ENCODE measurements at regions not wholly inside any gene's neighbourhood (a gene's known extent, or its start where the extent isn't known, plus 50 kb on each side); places are given as distances from the start of the nearest gene placed in this dataset.

DNA sequence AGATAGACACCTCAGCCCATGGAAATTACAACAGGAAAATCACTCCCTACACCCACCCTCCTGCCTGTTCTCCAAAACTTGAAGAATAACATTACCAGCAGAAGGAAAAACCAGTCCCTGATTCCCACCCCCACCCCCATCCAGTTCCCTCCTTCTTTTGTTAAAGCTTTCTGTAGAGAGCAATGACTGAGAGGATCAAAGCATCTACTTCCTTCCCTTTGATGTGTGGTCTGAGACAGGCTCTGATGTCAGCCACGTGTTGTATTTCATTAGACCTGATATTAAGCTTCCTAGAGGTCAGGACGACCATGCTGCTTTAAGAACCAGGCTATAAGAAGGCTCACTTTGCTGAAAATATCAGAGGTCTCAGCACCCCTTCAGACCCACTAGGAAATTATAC, 73.9 kb upstream of the HAO2 start:
- POLR2A ChIA-PET = no interaction called here
- Mint-ChIP-seq H3K4me1 (peaks cover 10% of the 10 kb centered on the region), H3K4me3 (no peak overlapping the region), H3K27me3 (peaks cover 32% of the 10 kb centered on the region), H3K9me3 (no peaks in the 10 kb centered on the region), H3K36me3 (peaks cover 2% of the 10 kb centered on the region), H3K27ac (no peak overlapping the region)
- no peak for DNase-seq
- peak; percentile 90 for ATAC-seq (ENCODE audit: low read depth)

DNA sequence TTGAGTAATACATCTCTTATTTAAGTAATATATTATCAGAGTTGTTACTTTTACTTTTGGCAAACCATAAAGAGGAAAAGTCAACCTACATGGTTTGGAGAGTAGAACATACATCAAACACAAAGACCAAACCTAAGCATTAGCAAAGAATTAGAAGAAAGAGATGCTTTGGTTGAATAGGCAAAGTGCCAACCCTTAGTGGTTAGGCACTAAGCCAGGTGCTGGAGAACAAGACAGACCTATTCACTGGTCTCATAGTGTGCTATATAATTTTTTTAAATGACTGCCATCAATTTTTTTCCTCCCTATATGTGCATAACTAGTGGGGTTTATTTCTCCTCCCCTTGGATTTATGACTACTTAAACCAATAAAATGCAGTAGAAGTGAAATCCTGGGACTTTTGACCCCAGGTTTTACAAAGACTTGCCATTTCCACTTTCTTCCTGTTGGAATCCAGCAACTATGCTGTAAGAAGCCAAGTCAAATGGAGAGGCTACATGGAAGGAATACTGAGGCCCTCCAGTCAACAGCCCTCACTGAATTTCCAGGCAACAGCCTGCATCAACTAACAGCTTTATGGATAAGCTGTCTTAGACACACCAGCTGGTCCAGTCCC, 69.8 kb upstream of the HAO2 start:
- POLR2A ChIA-PET = no interaction called here
- no peak for DNase-seq
- Mint-ChIP-seq H3K9me3 (no peaks in the 10 kb centered on the region), H3K27ac (no peak overlapping the region), H3K4me3 (no peak overlapping the region), H3K4me1 (peaks cover 10% of the 10 kb centered on the region), H3K27me3 (peaks cover 32% of the 10 kb centered on the region), H3K36me3 (peaks cover 2% of the 10 kb centered on the region)
- ATAC-seq (ENCODE audit: low read depth) = no peak

DNA sequence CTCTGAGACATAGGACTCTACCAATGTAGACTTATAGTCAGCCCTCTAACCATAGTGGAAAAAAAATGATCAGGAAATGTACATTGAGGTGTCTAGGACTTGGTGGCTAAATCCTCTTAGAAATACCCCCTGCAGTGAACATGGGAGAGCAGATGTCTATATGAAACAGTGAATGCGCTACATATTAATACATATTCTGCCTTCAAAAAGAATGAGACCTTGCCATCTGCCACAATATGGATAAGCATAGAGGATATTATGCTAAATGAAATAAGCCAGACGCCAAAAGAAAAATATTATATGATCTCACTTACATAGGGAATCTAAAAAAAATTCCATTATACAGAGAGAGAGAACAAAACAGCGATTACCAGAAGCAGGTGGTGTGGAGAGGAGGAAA, 66.6 kb upstream of the HAO2 start:
- DNase-seq = no peak
- no peak for ATAC-seq (ENCODE audit: low read depth)
- Mint-ChIP-seq H3K4me1 (no peaks in the 10 kb centered on the region), H3K4me3 (no peak overlapping the region), H3K36me3 (no peaks in the 10 kb centered on the region), H3K9me3 (no peaks in the 10 kb centered on the region), H3K27me3 (peaks cover 38% of the 10 kb centered on the region), H3K27ac (no peak overlapping the region)
- POLR2A ChIA-PET = no interaction called here

DNA sequence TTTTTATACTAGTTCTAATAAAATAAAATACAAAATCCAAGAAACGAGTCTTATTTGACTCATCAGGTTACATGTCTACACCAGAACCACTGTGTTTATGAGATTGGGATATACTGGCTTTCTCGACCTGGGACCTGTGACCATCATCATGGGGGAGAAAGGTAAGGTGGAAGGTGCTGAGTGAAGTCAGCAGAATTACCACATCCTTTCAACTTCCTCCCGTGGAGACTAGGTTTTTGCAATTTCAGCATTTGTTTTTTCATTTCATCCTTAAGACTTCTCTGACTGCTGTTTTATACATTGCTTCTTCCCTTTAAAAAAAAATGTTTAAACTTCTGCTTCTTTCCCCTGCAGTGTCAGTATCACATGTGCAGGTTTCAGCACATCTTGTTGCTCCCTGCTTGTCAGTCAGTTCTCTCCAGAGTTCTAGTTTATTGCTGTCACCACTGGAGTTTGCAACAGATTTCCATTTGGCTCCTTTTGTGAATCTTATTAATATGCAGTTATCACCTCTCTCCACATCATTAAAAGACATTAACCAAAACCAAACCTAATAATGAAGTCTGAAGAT, 60.4 kb upstream of the HAO2 start:
- no peak overlapping the region for H3K4me3 Mint-ChIP-seq
- POLR2A ChIA-PET = no interaction called here
- H3K27me3 Mint-ChIP-seq = peaks cover 61% of the 10 kb centered on the region
- ATAC-seq (ENCODE audit: low read depth) (peak; percentile 63), DNase-seq (no peak)
- peaks cover 15% of the 10 kb centered on the region for H3K4me1 Mint-ChIP-seq
- H3K9me3 Mint-ChIP-seq = no peaks in the 10 kb centered on the region
- no peak overlapping the region for H3K27ac Mint-ChIP-seq
- H3K36me3 Mint-ChIP-seq = no peaks in the 10 kb centered on the region

DNA sequence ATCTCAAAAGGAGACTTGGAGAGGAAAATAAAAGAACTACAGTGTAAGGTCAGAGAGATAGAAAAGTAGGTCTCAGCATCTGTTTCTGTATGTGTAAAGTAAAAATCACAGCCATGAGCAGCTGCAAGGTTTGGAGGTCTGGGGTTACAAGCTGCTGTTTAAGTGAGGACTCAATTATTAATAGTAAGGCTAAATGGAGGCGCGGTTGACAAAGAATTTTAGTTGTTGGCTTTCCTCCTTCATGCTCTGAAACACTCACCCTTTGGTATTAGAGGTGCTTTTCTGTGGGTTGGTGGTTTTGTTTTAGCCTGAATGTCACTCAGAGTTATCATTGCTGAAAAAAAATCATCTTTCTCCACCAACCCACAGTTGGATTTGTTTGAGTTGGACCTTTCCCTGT, 59.8 kb upstream of the HAO2 start:
- Mint-ChIP-seq H3K27me3 (peaks cover 62% of the 10 kb centered on the region), H3K9me3 (no peaks in the 10 kb centered on the region), H3K27ac (no peak overlapping the region), H3K36me3 (no peaks in the 10 kb centered on the region), H3K4me3 (no peak overlapping the region), H3K4me1 (peaks cover 15% of the 10 kb centered on the region)
- ATAC-seq (ENCODE audit: low read depth) (no peak), DNase-seq (no peak)
- POLR2A ChIA-PET = no interaction called here

DNA sequence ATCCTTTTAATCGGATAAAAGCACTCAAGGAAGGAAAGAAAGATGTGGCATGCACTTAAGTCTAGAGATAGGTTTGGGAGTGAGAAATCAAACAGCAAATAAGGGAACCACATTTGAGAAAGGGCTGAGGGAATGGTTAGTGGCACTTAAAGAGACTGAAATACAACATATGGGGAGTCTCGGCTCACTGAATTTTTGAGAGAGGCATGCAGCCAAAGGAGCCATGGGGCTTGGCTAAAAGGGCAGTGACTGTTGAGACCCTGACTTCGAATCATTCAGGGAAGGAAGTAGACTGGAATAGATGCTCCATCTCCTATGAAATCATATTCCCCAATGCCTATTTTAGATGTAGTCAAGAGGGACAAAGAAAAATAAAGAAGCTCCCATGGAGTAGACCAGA, 58.3 kb upstream of the HAO2 start:
- peaks cover 64% of the 10 kb centered on the region for H3K27me3 Mint-ChIP-seq
- H3K36me3 Mint-ChIP-seq = no peaks in the 10 kb centered on the region
- peaks cover 15% of the 10 kb centered on the region for H3K4me1 Mint-ChIP-seq
- H3K27ac Mint-ChIP-seq = no peak overlapping the region
- no peak for ATAC-seq (ENCODE audit: low read depth)
- DNase-seq = no peak
- POLR2A ChIA-PET = no interaction called here
- no peak overlapping the region for H3K4me3 Mint-ChIP-seq
- H3K9me3 Mint-ChIP-seq = no peaks in the 10 kb centered on the region

DNA sequence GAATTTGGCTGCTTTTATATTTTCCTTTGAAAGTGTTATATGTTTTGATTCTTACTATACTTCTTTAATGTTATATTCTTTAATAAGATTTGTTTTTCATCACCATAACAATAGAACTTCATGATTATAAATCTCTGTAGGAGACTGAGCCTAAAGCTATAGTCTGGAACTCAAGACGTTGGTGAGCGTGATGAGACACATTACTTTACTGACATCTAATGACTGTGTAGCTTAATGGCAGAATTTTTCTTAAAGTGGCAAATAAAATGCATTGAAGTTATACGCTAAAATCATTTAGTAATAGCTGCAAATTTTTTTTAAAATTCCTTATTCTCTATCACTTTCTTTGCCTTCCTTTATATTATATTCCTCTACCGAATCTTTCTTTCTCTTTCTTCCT, 56.1 kb upstream of the HAO2 start:
- H3K4me1 Mint-ChIP-seq = peaks cover 15% of the 10 kb centered on the region
- no peaks in the 10 kb centered on the region for H3K9me3 Mint-ChIP-seq
- no peak for ATAC-seq (ENCODE audit: low read depth)
- DNase-seq = no peak
- POLR2A ChIA-PET = no interaction called here
- H3K27ac Mint-ChIP-seq = no peak overlapping the region
- H3K36me3 Mint-ChIP-seq = no peaks in the 10 kb centered on the region
- no peak overlapping the region for H3K4me3 Mint-ChIP-seq
- H3K27me3 Mint-ChIP-seq = peaks cover 51% of the 10 kb centered on the region

DNA sequence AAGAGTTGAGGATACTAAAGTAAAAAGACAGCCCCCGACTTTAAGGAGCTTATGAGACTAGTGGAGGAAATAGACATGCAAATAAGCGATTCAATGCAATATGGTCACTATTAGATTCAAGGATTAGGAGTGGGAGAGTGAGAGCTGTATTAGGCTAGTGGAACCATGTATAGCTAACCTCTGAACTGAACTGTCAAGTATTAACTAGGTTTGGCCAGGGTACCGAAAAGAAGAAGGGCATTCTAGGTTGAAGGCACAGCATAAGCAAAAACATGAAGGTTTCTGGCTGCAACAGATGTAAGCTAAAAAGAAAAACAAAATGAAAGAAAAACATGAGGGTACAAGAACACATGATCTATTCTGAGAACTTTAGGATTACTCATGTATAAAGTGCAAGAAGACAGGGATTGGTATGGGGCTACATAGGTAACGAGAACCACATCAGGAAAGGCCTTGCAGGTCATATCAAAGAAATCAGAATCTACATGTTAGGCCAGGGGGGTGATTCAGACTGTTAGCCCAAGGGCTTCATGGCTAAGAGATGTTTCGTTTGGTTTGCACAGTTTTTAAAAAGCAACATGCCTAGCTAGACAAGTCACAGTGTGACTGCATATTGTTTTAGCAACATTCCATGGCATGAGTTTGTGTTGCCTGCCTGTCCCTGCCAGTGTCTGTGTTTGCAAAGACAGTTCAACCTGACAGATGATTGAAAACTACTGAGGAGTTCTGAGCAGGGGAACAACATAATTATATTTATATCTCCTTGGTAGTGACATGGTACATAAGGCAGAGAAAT, 54.4 kb upstream of the HAO2 start:
- POLR2A ChIA-PET = no interaction called here
- DNase-seq (no peak), ATAC-seq (ENCODE audit: low read depth) (no peak)
- Mint-ChIP-seq H3K27me3 (peaks cover 40% of the 10 kb centered on the region), H3K9me3 (no peaks in the 10 kb centered on the region), H3K4me3 (no peak overlapping the region), H3K4me1 (peaks cover 2% of the 10 kb centered on the region), H3K36me3 (no peaks in the 10 kb centered on the region), H3K27ac (no peak overlapping the region)

DNA sequence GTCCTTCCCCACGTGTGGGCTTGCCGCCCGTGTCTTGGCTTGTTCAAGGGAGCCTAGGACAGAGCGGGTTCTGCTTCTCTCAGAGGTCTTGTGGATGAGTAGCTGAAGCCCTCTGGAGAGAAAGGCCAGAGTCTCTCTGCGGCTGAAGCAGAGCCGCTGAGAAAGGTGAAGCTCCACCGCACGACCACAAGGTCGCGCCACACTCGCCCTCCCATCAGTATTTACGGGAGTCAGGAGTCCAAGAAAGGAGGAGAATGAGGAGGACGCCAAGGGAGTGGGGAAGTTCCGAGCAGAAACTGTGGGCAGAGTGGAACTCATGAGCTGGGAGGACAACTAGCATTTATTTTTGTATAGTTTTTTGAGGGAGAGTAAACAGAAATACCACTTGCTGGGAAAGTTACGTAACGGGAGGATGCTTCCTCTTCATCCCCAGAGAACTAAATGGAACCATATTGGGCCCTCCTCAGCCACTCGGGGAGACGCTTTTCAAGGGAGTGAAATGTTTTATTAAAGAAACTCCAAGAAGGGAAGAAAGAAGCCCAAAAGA, 51.6 kb upstream of the HAO2 start:
- H3K4me3 Mint-ChIP-seq = no peak overlapping the region
- H3K36me3 Mint-ChIP-seq = no peaks in the 10 kb centered on the region
- DNase-seq = no peak
- H3K27me3 Mint-ChIP-seq = peaks cover 20% of the 10 kb centered on the region
- H3K4me1 Mint-ChIP-seq = peaks cover 2% of the 10 kb centered on the region
- POLR2A ChIA-PET = no interaction called here
- H3K27ac Mint-ChIP-seq = no peak overlapping the region
- H3K9me3 Mint-ChIP-seq = no peaks in the 10 kb centered on the region
- ATAC-seq (ENCODE audit: low read depth) = no peak

DNA sequence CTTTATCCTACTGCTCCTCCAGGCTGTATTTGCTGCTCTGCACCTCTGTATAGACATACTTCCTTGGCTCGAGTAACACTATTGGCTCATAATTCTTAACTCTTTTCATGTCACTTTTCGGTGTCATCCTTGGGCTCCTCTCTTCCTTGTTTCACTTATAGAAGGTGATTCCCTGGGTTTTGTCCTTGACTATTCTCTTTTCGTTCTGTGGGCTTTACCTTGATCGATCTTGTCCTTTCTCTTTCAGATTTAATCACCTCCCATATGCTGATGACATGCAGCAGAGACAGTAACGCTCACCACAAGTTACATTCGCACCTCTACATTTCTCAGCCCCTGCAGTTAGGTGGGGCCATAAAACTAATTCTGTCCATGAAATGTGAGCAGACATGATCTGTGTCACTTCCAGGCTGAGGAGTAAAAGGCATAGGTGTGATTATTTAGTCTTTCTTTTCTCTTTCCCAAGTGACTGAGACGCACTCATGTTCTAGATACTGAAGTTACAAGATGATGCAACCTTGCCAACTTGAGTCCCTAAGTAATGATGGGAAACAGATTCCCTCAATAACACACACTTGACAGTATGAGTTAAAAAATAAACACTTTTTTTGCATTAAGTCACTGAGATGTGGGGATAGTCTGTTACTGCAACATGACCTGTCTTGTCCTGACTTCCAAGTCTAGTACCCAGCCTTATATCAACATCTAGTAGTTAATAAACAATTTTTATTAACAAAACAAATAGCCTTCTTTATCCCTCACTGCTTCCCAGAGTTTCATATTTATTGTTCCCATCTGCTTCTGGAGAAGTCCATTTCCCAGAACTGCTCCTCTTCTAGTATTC, 49.9 kb upstream of the HAO2 start:
- Mint-ChIP-seq H3K27me3 (peaks cover 8% of the 10 kb centered on the region), H3K9me3 (no peaks in the 10 kb centered on the region), H3K4me1 (peaks cover 6% of the 10 kb centered on the region), H3K4me3 (no peak overlapping the region), H3K36me3 (no peaks in the 10 kb centered on the region), H3K27ac (no peak overlapping the region)
- POLR2A ChIA-PET = no interaction called here
- ATAC-seq (ENCODE audit: low read depth) (no peak), DNase-seq (no peak)

All from activated naive CD8-positive, alpha-beta T cell treated with anti-CD3 and anti-CD28 coated beads, Interleukin-2, amount 10 ng/mL, durations not matched to agents 7 days and 5 days (primary cell).